HG03354 (cell line): ENCODE measurements at regions not wholly inside any gene's neighbourhood (a gene's known extent, or its start where the extent isn't known, plus 50 kb on each side); places are given as distances from the start of the nearest gene placed in this dataset.

Source experiments
- ATAC-seq: cut with Tn5 transposase; IDR thresholded peaks from one replicate; pipeline ENCODE4 v1.9.1; 2021; ENCODE audit warnings: mild to moderate bottlenecking; ENCODE audit not compliant: unreplicated experiment, poor library complexity, severe bottlenecking

DNA sequence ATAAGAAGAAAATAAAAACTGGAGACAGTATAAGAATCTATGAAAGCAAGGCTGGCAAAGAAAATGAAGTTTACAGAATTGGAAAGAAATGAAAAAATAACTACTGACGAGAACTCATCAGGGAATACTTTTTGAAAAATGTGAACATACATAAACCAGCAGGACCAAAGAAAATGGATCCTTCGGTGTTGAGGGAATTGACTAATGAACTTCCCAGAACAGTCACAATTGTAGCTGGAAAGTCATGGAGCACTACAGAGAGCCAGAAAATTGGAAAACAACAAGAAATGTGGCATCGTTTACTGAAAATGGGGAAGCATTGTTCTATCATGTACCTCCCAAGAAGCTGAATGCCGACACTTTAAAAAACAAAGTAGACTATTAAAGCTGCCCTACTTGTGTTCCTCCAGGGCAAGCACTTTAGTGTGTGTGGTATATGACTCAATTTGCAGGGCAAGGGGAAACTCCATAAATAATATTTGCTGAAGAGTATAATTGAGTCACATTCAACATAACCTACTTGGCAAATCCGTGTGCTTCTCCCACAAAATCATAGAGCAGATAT, 1221.6 kb upstream of the NRXN1 start:
- ATAC-seq = no peak

- ATAC-seq = no peak
Observed at GRCh38 chr2:52238782-52239181, 1206.8 kb upstream of the NRXN1 start.

GRCh38 chr2:52222128-52222527, 1190.2 kb upstream of the NRXN1 start:
- ATAC-seq = no peak

DNA sequence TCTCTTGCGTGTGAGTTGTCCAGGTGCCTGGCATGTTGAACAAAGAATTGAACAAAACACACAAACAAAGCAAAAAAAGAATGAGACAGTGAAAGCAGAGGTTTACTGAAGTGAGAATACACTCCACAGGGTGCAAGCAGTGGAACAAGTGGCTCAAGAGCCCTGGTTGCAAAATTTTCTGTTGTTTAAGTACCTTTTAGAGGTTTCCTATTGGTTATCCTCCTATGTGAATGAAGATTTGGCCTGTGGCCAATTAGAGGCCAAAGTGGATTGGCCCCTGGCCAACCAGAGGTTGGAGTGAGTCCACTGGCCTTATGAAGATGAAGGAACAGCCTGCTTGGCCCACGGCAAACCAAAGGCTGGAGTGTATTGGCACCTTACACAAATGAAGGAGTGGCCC, 1188.5 kb upstream of the NRXN1 start:
- no peak for ATAC-seq

DNA sequence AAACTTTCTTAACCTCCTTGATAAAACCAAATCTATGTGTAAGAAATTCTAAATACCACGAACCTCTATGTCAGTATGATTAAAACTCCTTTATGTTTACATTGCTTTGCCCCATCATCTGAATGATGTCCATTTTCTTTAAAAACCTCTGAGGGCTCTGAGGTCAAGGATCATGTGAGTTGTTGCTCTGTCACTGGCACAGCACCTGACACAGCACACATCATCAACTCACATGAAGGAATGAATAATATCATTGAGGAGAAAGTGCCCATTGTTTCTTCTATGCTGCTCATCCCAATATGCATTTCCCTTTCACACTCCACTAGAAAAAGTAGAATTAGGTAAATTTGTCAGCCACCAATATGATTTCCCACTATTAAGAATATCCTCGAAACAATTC, 1178.7 kb upstream of the NRXN1 start:
- no peak for ATAC-seq

- ATAC-seq = no peak
Observed at GRCh38 chr2:52210161-52210560, 1178.2 kb upstream of the NRXN1 start.

DNA sequence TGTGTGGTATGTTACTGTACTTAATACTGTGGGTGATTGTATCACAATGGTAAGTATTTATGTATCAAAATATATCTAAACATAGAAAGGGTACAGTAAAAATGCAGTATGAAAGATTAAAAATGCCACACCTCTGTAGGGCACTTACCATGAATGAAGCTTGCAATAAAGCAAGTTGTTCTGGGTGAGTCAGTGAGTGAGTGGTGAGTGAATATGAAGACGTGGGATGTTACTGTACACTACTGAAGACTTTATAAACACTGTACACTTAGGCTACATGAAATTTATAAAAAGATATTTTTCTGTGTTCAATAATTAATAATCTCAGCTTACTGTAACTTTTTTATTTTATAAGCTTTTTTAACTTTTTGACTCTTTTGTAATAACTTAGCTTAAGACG, 1162.4 kb upstream of the NRXN1 start:
- no peak for ATAC-seq

DNA sequence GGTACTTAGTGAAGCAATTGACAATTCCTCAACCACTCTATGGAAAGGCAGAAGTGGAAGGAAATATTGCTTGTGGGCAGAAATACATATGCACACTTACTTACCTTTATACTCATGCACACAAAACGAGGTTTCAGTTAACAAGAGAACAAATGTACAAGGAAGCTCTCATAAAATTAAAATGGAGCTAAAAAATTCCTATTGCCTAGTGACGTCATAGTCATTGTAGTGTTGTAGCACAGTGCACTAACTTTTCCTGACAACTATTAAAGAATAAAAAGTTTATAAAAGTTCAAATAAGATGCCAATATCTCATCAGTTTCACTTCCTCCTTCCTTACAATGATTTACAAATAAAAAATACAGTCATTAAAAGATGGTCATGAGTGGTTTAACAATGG, 1161.9 kb upstream of the NRXN1 start:
- ATAC-seq = no peak

DNA sequence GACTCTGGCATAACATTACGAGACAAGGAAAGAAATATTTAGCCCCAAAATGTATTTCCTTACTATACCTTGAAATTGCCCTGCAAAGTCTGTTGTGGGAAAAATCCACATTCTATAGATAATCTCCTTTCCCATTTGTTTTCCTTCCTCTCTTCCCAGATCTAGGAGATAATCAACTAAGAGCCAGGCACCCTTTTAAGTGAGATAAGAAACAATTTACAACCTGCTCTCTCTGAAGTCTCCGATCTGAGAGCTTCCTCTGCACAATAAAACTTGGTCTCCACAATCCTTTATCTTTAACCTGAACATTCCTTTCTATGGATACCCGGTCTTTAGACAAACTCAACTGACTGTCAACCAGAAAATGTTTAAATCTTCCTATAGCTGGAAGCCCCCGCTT, 1160.7 kb upstream of the NRXN1 start:
- no peak for ATAC-seq

- ATAC-seq = no peak
Observed at GRCh38 chr2:52181080-52181479, 1149.1 kb upstream of the NRXN1 start.

GRCh38 chr2:52178845-52179244, 1146.9 kb upstream of the NRXN1 start:
- ATAC-seq = no peak

GRCh38 chr2:52145005-52145404, 1113.1 kb upstream of the NRXN1 start:
- no peak for ATAC-seq

DNA sequence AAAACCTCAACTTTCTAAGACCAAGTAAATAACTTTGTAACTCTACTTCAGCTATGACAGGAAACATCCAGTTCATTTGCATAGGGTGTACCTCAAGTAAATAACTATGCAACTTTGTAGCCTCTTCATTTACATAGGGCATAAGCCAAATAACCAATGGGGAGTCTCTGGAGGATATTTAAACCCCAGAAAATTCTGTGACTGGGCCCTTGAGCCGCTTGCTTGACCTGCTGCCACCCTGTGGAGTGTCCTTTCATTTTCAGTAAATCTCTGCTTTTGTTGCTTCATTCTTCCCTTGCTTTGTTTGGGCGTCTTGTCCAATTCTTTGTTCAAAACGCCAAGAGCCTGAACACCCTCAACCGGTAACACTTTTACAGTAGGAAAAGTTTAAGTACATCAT, 1112.7 kb upstream of the NRXN1 start:
- no peak for ATAC-seq

- ATAC-seq = no peak
Observed at GRCh38 chr2:52141076-52141475, 1109.1 kb upstream of the NRXN1 start.

DNA sequence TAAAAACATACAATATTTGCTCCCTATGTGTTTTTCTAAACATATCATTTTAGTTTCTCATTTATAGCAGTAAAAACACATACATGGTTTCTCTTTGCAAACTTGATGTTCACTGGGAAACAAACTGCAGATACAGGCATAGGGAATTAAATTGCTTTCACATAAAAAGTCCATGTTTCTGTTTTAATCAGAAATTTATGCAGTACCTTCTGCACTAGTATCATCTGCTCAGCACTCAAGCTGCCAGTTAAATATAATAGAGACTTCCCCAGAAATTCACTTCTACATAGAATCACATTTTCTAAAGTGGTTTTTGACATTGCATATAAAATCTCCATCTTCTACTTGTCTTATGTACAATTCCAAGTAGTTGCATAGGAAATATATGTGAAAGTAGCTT, 1107.3 kb upstream of the NRXN1 start:
- ATAC-seq = no peak

DNA sequence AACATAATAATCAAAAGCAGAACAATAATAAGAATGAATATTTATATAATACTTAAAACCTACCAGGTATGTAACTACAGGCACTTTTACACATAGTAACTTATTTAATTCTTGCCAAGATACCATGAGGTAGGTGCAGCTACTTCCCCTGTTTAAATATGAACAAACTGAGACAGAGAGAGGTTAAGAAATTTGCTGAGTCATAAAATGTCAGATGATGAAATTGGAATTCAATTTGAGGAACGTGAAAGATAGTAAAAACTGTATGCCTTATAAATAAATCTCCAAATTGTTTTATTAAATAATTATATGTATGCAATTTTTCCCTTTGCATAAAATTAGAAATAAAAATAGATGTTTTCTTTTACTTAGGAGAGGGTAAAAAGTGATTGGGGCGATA, 1103.3 kb upstream of the NRXN1 start:
- no peak for ATAC-seq

DNA sequence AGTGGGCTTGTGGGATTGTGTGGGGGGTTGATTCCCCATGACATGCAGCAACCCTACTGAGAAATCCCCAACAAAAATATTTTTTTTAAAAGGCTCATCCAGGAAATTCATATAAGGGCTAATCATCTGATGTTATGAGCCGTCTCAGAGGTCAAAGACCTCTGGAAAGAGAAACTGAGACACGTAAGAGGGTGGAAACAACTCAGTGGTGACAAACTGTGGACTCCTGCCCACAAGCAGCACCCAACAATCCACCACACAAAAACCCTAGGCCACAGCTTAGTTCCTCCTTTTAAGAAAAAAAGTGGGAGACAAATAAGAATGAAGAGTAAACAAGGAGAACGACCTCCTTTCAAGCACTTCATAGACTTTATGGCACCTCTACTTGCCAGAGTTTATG, 1096.1 kb upstream of the NRXN1 start:
- no peak for ATAC-seq

DNA sequence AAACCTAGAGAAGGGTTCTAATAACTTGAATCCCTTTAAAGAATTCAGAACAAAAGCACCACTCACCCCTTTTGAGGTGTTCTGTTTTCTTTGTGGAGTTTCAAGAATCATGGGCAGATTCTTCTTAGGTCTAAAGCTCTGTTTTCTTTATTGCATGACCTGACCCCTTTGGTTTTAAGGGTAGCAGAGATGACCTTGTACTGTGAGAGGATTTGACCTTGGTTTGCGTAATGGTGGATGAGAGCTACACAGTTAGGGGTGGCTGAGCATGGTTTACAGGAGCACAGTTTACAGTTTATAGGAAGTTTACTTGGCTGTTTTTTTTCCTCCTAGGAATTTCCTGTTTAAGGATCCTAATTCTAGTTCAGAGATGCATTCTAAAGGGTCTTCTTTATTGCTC, 1095.6 kb upstream of the NRXN1 start:
- ATAC-seq = no peak

DNA sequence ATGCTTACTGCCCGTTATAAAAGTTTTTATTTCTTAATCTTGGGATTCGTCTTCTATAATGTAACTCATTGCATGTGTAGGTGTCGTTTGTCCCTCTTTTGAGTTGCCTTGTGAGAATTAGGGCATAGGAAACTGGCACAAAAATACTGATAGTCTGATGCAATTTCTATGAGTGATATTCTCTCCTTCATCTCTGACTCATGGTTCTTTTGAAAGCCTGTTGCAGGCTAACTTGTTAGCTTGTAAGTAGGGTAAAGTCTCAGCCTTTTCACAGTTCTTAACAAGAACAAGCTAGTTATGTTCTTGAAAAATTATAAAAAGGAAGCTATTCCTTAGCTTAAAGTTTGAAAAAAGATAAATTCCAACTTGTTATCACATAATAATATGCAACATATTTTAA, 1085.4 kb upstream of the NRXN1 start:
- ATAC-seq = no peak

DNA sequence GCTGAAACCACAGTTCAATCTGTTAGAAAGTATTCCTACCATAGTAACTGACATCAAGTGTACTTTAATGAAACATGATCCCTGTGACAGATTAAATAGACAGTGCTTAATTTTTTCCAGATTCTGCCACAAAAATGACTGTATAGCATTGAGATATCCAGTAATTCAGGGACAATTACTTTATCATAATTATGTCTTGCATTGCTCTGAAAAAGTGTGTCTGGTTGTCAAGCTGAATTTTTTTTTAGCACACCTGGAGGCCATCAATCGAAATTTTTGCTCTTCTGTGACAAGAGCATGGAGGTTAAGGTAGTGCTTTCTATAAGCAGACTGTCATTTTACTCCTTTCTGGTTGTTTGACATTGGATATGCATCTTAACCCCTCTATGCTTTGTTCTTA, 1083.8 kb upstream of the NRXN1 start:
- ATAC-seq = no peak

DNA sequence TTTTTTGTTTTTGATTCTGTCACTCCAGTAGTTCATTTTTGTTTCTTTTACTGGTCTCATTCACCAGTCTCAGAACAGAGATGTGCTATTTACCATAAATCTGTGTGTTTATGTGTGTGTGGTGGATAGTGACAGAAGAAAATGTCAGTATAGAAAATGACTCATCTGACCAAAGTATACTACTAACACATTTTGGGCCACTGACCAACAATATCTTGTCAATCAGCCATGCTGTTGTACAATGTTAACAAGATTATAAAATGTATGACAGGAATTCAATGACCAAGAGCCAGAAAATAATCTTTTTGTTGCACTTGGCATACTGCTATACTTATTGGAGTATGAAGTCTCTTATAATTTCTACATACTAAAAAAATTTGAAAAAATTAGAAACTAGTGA, 1081.4 kb upstream of the NRXN1 start:
- ATAC-seq = no peak

DNA sequence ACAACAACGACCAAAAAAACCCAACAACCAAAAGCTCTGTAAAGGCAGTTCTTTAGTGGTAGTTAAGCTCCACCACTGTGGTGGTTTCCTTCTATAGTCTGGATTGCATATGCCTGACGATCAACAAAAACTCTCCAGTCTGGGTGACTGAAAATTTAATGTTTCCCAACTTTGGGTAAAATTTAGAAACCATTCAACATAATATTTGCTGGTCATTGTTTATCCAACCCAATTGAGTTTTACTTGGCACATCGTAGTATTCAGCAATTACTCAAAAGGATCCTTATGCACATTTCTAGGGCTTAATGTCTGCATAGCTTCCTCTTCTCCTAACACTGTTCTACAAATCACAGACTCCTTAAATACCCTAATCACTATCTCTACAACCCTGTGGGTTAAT, 1080.2 kb upstream of the NRXN1 start:
- no peak for ATAC-seq

GRCh38 chr2:52107124-52107523, 1075.2 kb upstream of the NRXN1 start:
- ATAC-seq = no peak
